H1 (cell line): ENCODE measurements at regions not wholly inside any gene's neighbourhood (a gene's known extent, or its start where the extent isn't known, plus 50 kb on each side); places are given as distances from the start of the nearest gene placed in this dataset.

Experiments used
- CTCF ChIA-PET: fragments of 300-600 bp; sonication (Branson Sonifier 250); formaldehyde crosslinking; loops from one replicate; lab custom pipeline; 2021; ENCODE audit not compliant: partially characterized antibody; lab: Charles Lee
- POLR2A ChIA-PET: fragments of 300-600 bp; sonication (Branson Sonifier 250); formaldehyde crosslinking; loops from one replicate; lab custom pipeline; 2021; ENCODE audit warnings: inconsistent platforms; ENCODE audit not compliant: partially characterized antibody; lab: Charles Lee
- DNase-seq, 2 experiments: peaks; one replicate each; pipeline versions ENCODE4 v3.0.0 to v3.0.0-alpha.2; 2010 to 2022; ENCODE audit warnings: low spot score in 2 of 2, low read depth in 1 of 2, mixed read lengths in 1 of 2
- FAIRE-seq: peaks from 2 replicates; lab custom pipeline; 2011; peaks lifted over from hg19 to GRCh38; lab: Jason Lieb, UNC
- H2AFZ ChIP-seq: 2 replicates; pipeline ENCODE4 v1.8.1; 2012; ENCODE audit warnings: low read length, inconsistent platforms
- H2AK5ac ChIP-seq: 2 replicates; pipeline ENCODE4 v1.6.1; 2013; ENCODE audit warnings: low read depth, low read length
- H2BK120ac ChIP-seq: replicated peaks from 2 replicates; pipeline ENCODE3; 2013; ENCODE audit warnings: low read depth, low read length, inconsistent platforms
- H2BK12ac ChIP-seq: 2 replicates; pipeline ENCODE4 v1.6.1; 2013; ENCODE audit warnings: low read depth, low read length
- H2BK15ac ChIP-seq: 2 replicates; pipeline ENCODE4 v1.6.1; 2013; ENCODE audit warnings: low read length
- H2BK20ac ChIP-seq: 2 replicates; pipeline ENCODE4 v1.6.1; 2013; ENCODE audit warnings: low read length
- H2BK5ac ChIP-seq: 2 replicates; pipeline ENCODE4 v1.6.1; 2013; ENCODE audit warnings: low read depth, low read length
- H3K14ac ChIP-seq: 2 replicates; pipeline ENCODE4 v1.6.1; 2013; ENCODE audit warnings: inconsistent platforms; ENCODE audit not compliant: insufficient read length
- H3K18ac ChIP-seq: 2 replicates; pipeline ENCODE4 v1.6.1; 2013; ENCODE audit warnings: low read length; ENCODE audit errors: extremely low read depth
- H3K23ac ChIP-seq: 2 replicates; pipeline ENCODE4 v1.6.1; 2013; ENCODE audit warnings: inconsistent platforms; ENCODE audit not compliant: insufficient read length
- H3K23me2 ChIP-seq: 2 replicates; pipeline ENCODE4 v1.6.1; 2013; ENCODE audit warnings: low read depth, low read length
- H3K27ac ChIP-seq: 2 replicates; pipeline ENCODE4 v1.6.1; 2011; ENCODE audit warnings: low read depth, low read length, inconsistent platforms
- H3K27me3 ChIP-seq, 4 experiments: replicated peaks in 1 of 4; 1 replicate in 1 of 4; 2 replicates in 3 of 4; pipeline versions ENCODE4 v1.6.1 to v1.8.1; 2011 to 2013; ENCODE audit warnings: low read length in 3 of 4, mild to moderate bottlenecking in 3 of 4, inconsistent platforms in 2 of 4, mixed read lengths in 2 of 4, moderate library complexity in 1 of 4; ENCODE audit not compliant: control insufficient read depth in 3 of 4, insufficient read depth in 3 of 4; ENCODE audit errors: extremely low read depth in 1 of 4
- H3K36me3 ChIP-seq, 4 experiments: 2 replicates each; pipeline versions ENCODE4 v1.6.1 to v1.8.1; 2011 to 2013; ENCODE audit warnings: mild to moderate bottlenecking in 4 of 4, low read length in 3 of 4, moderate library complexity in 2 of 4, control low read depth in 1 of 4, inconsistent platforms in 1 of 4; ENCODE audit not compliant: insufficient read depth in 4 of 4, control insufficient read depth in 2 of 4
- H3K4ac ChIP-seq: replicated peaks from 2 replicates; pipeline ENCODE3; 2013; ENCODE audit warnings: low read length, low read depth, mixed read lengths, inconsistent platforms; ENCODE audit not compliant: insufficient read length
- H3K4me1 ChIP-seq, 4 experiments: replicated peaks in 1 of 4; 1 replicate in 1 of 4; 2 replicates in 3 of 4; pipeline versions ENCODE4 v1.6.1 to v1.8.1; 2011 to 2013; ENCODE audit warnings: low read length in 3 of 4, inconsistent platforms in 2 of 4, mixed read lengths in 1 of 4; ENCODE audit not compliant: insufficient read depth in 4 of 4, control insufficient read depth in 3 of 4
- H3K4me2 ChIP-seq, 2 experiments: 2 replicates each; pipeline versions ENCODE4 v1.6.1 to v1.8.1; 2011 to 2013; ENCODE audit warnings: low read depth in 2 of 2, low read length in 2 of 2, control low read depth in 1 of 2, inconsistent platforms in 1 of 2, mild to moderate bottlenecking in 1 of 2; ENCODE audit not compliant: insufficient read depth in 1 of 2
- H3K4me3 ChIP-seq, 4 experiments: fragments of 200-600, 300-600 bp in 1 of 4; sonication (generic), shearing (Covaris generic), sonication (Bioruptor Twin) in 1 of 4; 2 replicates each; pipeline versions ENCODE4 v1.5.1 to v1.8.1; 2011 to 2016; ENCODE audit warnings: low read length in 4 of 4, low read depth in 3 of 4, control low read depth in 2 of 4, inconsistent platforms in 2 of 4, mild to moderate bottlenecking in 2 of 4, mixed read lengths in 1 of 4, moderate library complexity in 1 of 4; ENCODE audit not compliant: insufficient read depth in 2 of 4; ENCODE audit errors: extremely low read depth in 1 of 4
- H3K56ac ChIP-seq: replicated peaks from 2 replicates; pipeline ENCODE3; 2013; ENCODE audit warnings: low read depth, mild to moderate bottlenecking, mixed read lengths, low read length, inconsistent platforms; ENCODE audit not compliant: insufficient read length
- H3K79me1 ChIP-seq: 2 replicates; pipeline ENCODE4 v1.6.1; 2013; ENCODE audit warnings: low read depth, low read length, control low read depth
- H3K79me2 ChIP-seq, 2 experiments: 2 replicates each; pipeline versions ENCODE4 v1.6.1 to v1.8.1; 2012 to 2013; ENCODE audit warnings: low read length in 2 of 2, mild to moderate bottlenecking in 2 of 2, inconsistent platforms in 1 of 2; ENCODE audit not compliant: insufficient read depth in 2 of 2, control insufficient read depth in 1 of 2
- H3K9ac ChIP-seq, 4 experiments: replicated peaks in 1 of 4; 1 replicate in 1 of 4; 2 replicates in 3 of 4; pipeline versions ENCODE4 v1.6.1 to v1.8.1; 2011 to 2013; ENCODE audit warnings: low read depth in 3 of 4, low read length in 3 of 4, control low read depth in 2 of 4, mild to moderate bottlenecking in 2 of 4, moderate library complexity in 2 of 4, inconsistent platforms in 1 of 4; ENCODE audit errors: extremely low read depth in 1 of 4
- H3K9me3 ChIP-seq, 2 experiments: 2 replicates each; pipeline versions ENCODE4 v1.6.1 to v1.8.1; 2012 to 2013; ENCODE audit warnings: mild to moderate bottlenecking in 2 of 2, moderate library complexity in 2 of 2, control low read depth in 1 of 2, inconsistent platforms in 1 of 2, low read depth in 1 of 2, low read length in 1 of 2, mixed read lengths in 1 of 2; ENCODE audit not compliant: insufficient read depth in 2 of 2
- H4K20me1 ChIP-seq, 2 experiments: replicated peaks in 1 of 2; 2 replicates each; pipeline versions ENCODE3 to v1.8.1; 2011 to 2013; ENCODE audit warnings: inconsistent platforms in 2 of 2, low read length in 2 of 2, mild to moderate bottlenecking in 1 of 2; ENCODE audit not compliant: insufficient read depth in 2 of 2, control insufficient read depth in 1 of 2
- H4K5ac ChIP-seq: 2 replicates; pipeline ENCODE4 v1.6.1; 2013; ENCODE audit warnings: low read length, low read depth, mixed read lengths, inconsistent platforms; ENCODE audit not compliant: insufficient read length
- H4K8ac ChIP-seq: 2 replicates; pipeline ENCODE4 v1.8.0; 2013; ENCODE audit warnings: mild to moderate bottlenecking, moderate library complexity, low read length, inconsistent platforms; ENCODE audit not compliant: insufficient read depth; ENCODE audit errors: extremely low read depth
- H4K91ac ChIP-seq: replicated peaks from 2 replicates; pipeline ENCODE3; 2013; ENCODE audit warnings: low read length, mixed read lengths, inconsistent platforms; ENCODE audit not compliant: insufficient read length
- CHD1 ChIP-seq: IDR thresholded peaks from 2 replicates; pipeline ENCODE4 v1.6.1; 2012; ENCODE audit warnings: low read depth, low read length, improper control_type of control experiment
- WGBS, 2 experiments: shearing (Covaris generic) in 1 of 2; methylation state at CpG; one replicate each; pipeline versions ENCODE4 v1.1.6 to v1.1.7; 2013 to 2015; ENCODE audit warnings: low lambda C conversion rate in 2 of 2, mixed read lengths in 2 of 2, inconsistent platforms in 1 of 2, low coverage in 1 of 2, missing lambda C conversion rate in 1 of 2; ENCODE audit not compliant: insufficient replicate concordance in 2 of 2, insufficient coverage in 1 of 2, insufficient read length in 1 of 2; ENCODE audit errors: extremely low coverage in 1 of 2, missing lambda C conversion rate in 1 of 2; 5-methylcytosine and 5-hydroxymethylcytosine counted together

GRCh38 chr5:175141421-175141820, 302.6 kb downstream of the DRD1 start:
- Histone ChIP-seq H3K27me3 (no peaks in the 10 kb centered on the region), H3K79me2 (no peaks in the 10 kb centered on the region), H3K36me3 (no peaks in the 10 kb centered on the region), H2AFZ (no peak overlapping the region), H2BK20ac (no peak overlapping the region), H3K23ac (no peak overlapping the region), H2AK5ac (no peak overlapping the region), H3K4me2 (no peak overlapping the region), H3K79me1 (no peaks in the 10 kb centered on the region), H3K9ac (no peak overlapping the region), H2BK12ac (no peak overlapping the region), H3K27ac (no peak overlapping the region), H3K23me2 (peaks cover 1% of the 10 kb centered on the region; the same call in 1 of the 2 replicates), H4K91ac (no peak overlapping the region), H4K8ac (no peak overlapping the region), H2BK15ac (no peak overlapping the region), H2BK120ac (no peak overlapping the region), H3K4me1 (no peaks in the 10 kb centered on the region), H4K5ac (no peak overlapping the region), H4K20me1 (no peaks in the 10 kb centered on the region), H2BK5ac (no peak overlapping the region), H3K4me3 (no peak overlapping the region), H3K9me3 (no peaks in the 10 kb centered on the region), H3K18ac (no peak overlapping the region), H3K4ac (no peak overlapping the region), H3K14ac (no peak overlapping the region), H3K56ac (no peak overlapping the region)
- DNase-seq (no peak), FAIRE-seq (no peak)
- ChIA-PET POLR2A (interaction anchor here (1.1 kb wide), 1 partner anchor 9 kb away, joined by 3 read pairs; no protein-coding TSS in a partner anchor), CTCF (no interaction called here)
- no peak for TF ChIP-seq CHD1
- 93% methylated on average over 1 of the region's 1 CpG; no CpG with 5 or more reads in 1 of the 2 experiments for WGBS, 2 experiments
